ENCODE measurements at regions not wholly inside any gene's neighbourhood (a gene's known extent, or its start where the extent isn't known, plus 50 kb on each side); places are given as distances from the start of the nearest gene placed in this dataset.

- TF ChIP-seq POLR2A (IDR thresholded peaks at IDR 0.05) (no peak), CTCF (IDR thresholded peaks at IDR 0.05) (no peak), POLR2AphosphoS5 (IDR thresholded peaks at IDR 0.05) (no peak)
These were observed 65.0 kb downstream of the C9orf152 start for GRCh38 chr9:110142868-110143481.
